Tibial nerve (tissue), 4 donors: ENCODE measurements at regions not wholly inside any gene's neighbourhood (a gene's known extent, or its start where the extent isn't known, plus 50 kb on each side); places are given as distances from the start of the nearest gene placed in this dataset.

Experiments used
- DNase-seq, 2 donors: peaks; one replicate each; pipeline ENCODE4 v3.0.0-alpha.2; 2019; ENCODE audit warnings: low spot score in 2 of 2
- H3K27ac ChIP-seq, 4 donors: fragments of 200-600 bp; sonication (generic) in 3 of 4; one replicate each; pipeline ENCODE4 v1.5.1; 2017 to 2019; ENCODE audit warnings: mild to moderate bottlenecking in 1 of 4
- H3K27me3 ChIP-seq, 2 donors: fragments of 200-600 bp; sonication (generic) in 1 of 2; one replicate each; pipeline versions ENCODE4 v1.5.1 to v1.6.0; 2017 to 2019
- H3K36me3 ChIP-seq, 3 donors: fragments of 200-600 bp; sonication (generic); one replicate each; pipeline ENCODE4 v1.5.1; 2018 to 2019
- H3K4me1 ChIP-seq, 4 donors: fragments of 200-600 bp; sonication (generic) in 3 of 4; one replicate each; pipeline ENCODE4 v1.5.1; 2017 to 2019
- H3K4me3 ChIP-seq, 4 donors: fragments of 200-600 bp; sonication (generic) in 3 of 4; one replicate each; pipeline ENCODE4 v1.5.1; 2017 to 2019; ENCODE audit warnings: mild to moderate bottlenecking in 1 of 4, moderate library complexity in 1 of 4
- H3K9me3 ChIP-seq, 4 donors: fragments of 200-600 bp; sonication (generic) in 3 of 4; one replicate each; pipeline ENCODE4 v1.5.1; 2017 to 2019
- EP300 ChIP-seq, 2 donors: sonication (generic); formaldehyde crosslinking; IDR thresholded peaks; one replicate each; pipeline ENCODE4 v1.6.1; 2017; ENCODE audit warnings: antibody characterized with exemption in 2 of 2, mild to moderate bottlenecking in 1 of 2
- POLR2A ChIP-seq, 2 donors: fragments of 450-650 bp; IDR thresholded peaks; one replicate each; pipeline ENCODE4 v1.6.1; 2017; ENCODE audit warnings: antibody characterized with exemption in 2 of 2, mild to moderate bottlenecking in 2 of 2, moderate library complexity in 2 of 2
- WGBS, 2 donors: methylation state at CpG; one replicate each; pipeline ENCODE4 v1.1.5; 2018; 5-methylcytosine and 5-hydroxymethylcytosine counted together
- TF ChIP-seq, protein P1 (sequence below), 5 experiments: fragments of 200-600 bp in 3 of 5; fragments of 450-650 bp in 2 of 5; sonication (generic) in 3 of 5; IDR thresholded peaks; one replicate each; pipeline ENCODE4 v1.5.1; 2016 to 2019; ENCODE audit warnings: antibody characterized with exemption in 5 of 5, mild to moderate bottlenecking in 3 of 5, moderate library complexity in 2 of 5

DNA sequence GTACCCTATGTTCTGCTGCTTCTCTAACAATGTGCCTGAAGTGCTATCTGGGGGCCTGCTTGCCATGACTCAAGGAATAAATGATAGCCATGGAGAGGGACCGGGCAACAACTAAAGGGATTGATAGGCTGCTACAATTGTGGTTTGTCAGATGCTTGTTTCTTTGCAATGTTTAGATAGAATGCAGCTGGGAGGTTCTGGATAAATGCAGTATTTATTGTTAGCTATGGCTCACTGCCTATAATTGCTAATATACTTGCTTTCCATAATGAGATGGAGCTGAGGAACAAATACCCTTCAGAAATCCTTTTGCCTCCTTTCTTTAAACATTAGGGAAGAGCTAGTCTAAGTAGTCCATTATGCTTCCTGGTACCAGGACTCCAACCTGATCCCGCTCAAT, 575.2 kb upstream of the SYNCRIP start:
- Histone ChIP-seq H3K4me1 (no peaks in the 10 kb centered on the region), H3K27me3 (no peaks in the 10 kb centered on the region), H3K27ac (no peak overlapping the region), H3K36me3 (no peaks in the 10 kb centered on the region), H3K9me3 (no peaks in the 10 kb centered on the region), H3K4me3 (no peak overlapping the region)
- TF ChIP-seq EP300 (IDR thresholded peaks at IDR 0.05): no peak
- TF ChIP-seq POLR2A (IDR thresholded peaks at IDR 0.05): no peak
- TF ChIP-seq, protein P1, sequence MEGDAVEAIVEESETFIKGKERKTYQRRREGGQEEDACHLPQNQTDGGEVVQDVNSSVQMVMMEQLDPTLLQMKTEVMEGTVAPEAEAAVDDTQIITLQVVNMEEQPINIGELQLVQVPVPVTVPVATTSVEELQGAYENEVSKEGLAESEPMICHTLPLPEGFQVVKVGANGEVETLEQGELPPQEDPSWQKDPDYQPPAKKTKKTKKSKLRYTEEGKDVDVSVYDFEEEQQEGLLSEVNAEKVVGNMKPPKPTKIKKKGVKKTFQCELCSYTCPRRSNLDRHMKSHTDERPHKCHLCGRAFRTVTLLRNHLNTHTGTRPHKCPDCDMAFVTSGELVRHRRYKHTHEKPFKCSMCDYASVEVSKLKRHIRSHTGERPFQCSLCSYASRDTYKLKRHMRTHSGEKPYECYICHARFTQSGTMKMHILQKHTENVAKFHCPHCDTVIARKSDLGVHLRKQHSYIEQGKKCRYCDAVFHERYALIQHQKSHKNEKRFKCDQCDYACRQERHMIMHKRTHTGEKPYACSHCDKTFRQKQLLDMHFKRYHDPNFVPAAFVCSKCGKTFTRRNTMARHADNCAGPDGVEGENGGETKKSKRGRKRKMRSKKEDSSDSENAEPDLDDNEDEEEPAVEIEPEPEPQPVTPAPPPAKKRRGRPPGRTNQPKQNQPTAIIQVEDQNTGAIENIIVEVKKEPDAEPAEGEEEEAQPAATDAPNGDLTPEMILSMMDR (IDR thresholded peaks at IDR 0.05): no peak
- DNase-seq: no peak
- 30 to 48% methylated on average over 2 of the region's 2 CpGs for WGBS, 2 donors

DNA sequence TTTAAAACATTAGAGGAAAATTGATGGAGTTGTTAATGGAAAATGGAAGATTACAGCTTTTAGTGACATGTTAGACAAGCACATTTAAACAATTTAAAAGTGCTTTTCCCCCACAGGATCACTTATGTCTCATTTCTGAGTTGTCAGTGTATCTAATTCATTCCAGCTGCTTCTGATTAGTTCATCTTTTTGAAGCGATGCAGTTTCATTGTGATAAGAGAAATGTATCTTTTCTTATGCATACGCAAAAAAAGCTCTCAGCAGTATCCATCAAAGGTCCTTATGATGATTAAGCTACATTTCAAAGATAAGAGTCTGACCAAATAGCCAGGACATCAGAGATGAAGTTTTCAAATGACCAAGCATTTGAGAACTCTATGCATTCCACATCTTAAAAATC, 572.6 kb upstream of the SYNCRIP start:
- WGBS, 2 donors: 56 to 64% methylated on average over 2 of the region's 2 CpGs
- DNase-seq: no peak
- no peaks in the 10 kb centered on the region for H3K4me1 ChIP-seq
- no peak overlapping the region for H3K27ac ChIP-seq
- TF ChIP-seq POLR2A (IDR thresholded peaks at IDR 0.05): no peak
- TF ChIP-seq EP300 (IDR thresholded peaks at IDR 0.05): no peak
- TF ChIP-seq, protein P1 (IDR thresholded peaks at IDR 0.05): no peak
- H3K27me3 ChIP-seq: no peaks in the 10 kb centered on the region
- no peak overlapping the region for H3K4me3 ChIP-seq
- H3K36me3 ChIP-seq: no peaks in the 10 kb centered on the region
- H3K9me3 ChIP-seq: no peaks in the 10 kb centered on the region

- WGBS, 2 donors: 89% methylated on average over 10 of the region's 10 CpGs
Observed at GRCh38 chr6:86205980-86206379, 563.3 kb upstream of the SYNCRIP start.

GRCh38 chr6:86203044-86203443, 560.4 kb upstream of the SYNCRIP start:
- TF ChIP-seq EP300 (IDR thresholded peaks at IDR 0.05) (no peak), POLR2A (IDR thresholded peaks at IDR 0.05) (no peak)
- TF ChIP-seq, protein P1 (IDR thresholded peaks at IDR 0.05): no peak
- H3K4me1 ChIP-seq: no peaks in the 10 kb centered on the region

More at GRCh38 chr6:86205980-86206379, 563.3 kb upstream of the SYNCRIP start:
- H3K36me3 ChIP-seq: no peaks in the 10 kb centered on the region
- no peaks in the 10 kb centered on the region for H3K27me3 ChIP-seq
- TF ChIP-seq, protein P1 (IDR thresholded peaks at IDR 0.05): no peak
- no peak for TF ChIP-seq POLR2A (IDR thresholded peaks at IDR 0.05)
- DNase-seq: no peak
- no peaks in the 10 kb centered on the region for H3K4me1 ChIP-seq
- no peak overlapping the region for H3K27ac ChIP-seq
- no peak overlapping the region for H3K4me3 ChIP-seq
- peaks cover 0 to 9% (median 0%) of the 10 kb centered on the region in 4 donors for H3K9me3 ChIP-seq

DNA sequence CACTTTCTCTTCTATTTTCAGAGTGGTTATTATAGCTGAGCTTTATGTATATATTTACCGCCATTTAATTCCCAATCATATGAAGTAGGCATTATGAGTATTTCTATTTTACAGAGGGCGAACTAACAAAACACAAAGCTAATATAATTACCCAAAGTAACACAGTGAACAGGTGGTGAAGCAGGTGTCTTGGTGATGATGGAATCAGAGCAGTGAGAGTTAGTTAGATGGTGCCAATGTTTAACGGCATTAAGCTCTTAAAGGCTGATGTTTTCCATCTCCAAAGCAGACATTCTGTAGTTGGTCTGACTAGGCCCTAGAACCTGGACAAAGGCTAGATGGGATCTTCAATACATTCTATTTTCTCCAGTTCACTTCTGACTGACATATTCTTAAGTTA, 551.1 kb upstream of the SYNCRIP start:
- no peak for DNase-seq
- H3K27me3 ChIP-seq: no peaks in the 10 kb centered on the region
- no peaks in the 10 kb centered on the region for H3K36me3 ChIP-seq
- H3K4me1 ChIP-seq: no peaks in the 10 kb centered on the region
- no peak for TF ChIP-seq EP300 (IDR thresholded peaks at IDR 0.05)
- TF ChIP-seq, protein P1 (IDR thresholded peaks at IDR 0.05): no peak
- no peak for TF ChIP-seq POLR2A (IDR thresholded peaks at IDR 0.05)
- H3K27ac ChIP-seq: no peak overlapping the region
- 85 to 93% methylated on average over 3 of the region's 3 CpGs for WGBS, 2 donors
- no peak overlapping the region for H3K4me3 ChIP-seq
- no peaks in the 10 kb centered on the region for H3K9me3 ChIP-seq

More at GRCh38 chr6:86203044-86203443, 560.4 kb upstream of the SYNCRIP start:
- H3K27me3 ChIP-seq: no peaks in the 10 kb centered on the region
- DNase-seq: no peak
- no peak overlapping the region for H3K4me3 ChIP-seq
- H3K27ac ChIP-seq: no peak overlapping the region
- 89 to 92% methylated on average over 3 of the region's 3 CpGs for WGBS, 2 donors
- no peaks in the 10 kb centered on the region for H3K36me3 ChIP-seq
- H3K9me3 ChIP-seq: peaks cover 0 to 12% (median 0%) of the 10 kb centered on the region in 4 donors
